ENCODE measurements at regions not wholly inside any gene's neighbourhood (a gene's known extent, or its start where the extent isn't known, plus 50 kb on each side); places are given as distances from the start of the nearest gene placed in this dataset.

DNA sequence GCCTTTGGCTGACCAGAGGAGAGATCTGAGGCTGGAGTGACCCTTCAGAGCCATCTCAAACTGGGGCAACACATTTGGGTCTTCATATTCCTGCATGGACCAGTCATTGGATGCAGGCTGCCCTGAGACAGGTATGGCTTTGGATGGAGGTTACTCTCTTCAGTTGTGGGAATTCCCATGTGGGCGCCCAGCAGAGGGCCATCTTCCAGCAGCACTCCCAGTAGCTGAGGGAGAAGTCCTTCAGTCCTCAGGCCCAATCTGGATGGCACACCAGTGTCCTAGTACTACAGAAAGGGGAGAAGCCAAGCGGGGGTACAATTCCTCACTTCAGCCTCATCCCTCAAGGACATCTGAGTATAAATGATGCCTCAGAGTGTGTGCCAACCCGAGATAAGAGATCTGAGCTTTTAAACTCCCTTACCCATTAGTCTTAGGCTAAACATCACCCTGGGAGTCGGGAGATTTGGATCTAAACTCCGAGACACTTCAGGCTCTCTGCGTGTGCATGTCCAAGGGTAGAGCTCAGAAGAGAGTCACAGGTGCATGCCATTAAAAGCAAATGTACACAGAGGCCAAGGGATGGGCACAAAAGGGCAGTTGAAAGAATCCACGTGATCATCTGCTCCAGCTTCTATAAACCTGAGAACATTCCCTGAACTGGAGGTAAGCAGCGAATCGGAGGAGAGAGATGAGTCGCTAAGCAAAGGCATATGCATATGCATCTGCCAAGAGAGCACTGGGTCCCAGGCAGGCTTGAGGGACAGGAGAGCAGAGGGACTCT lies 204.6 kb downstream of the CD83 start:
- no peak for TF ChIP-seq ZNF184 (tag by site-specific recombination; IDR thresholded peaks at IDR 0.05)
- no peak for TF ChIP-seq ZNF404 (tag by site-specific recombination; IDR thresholded peaks at IDR 0.05)
- TF ChIP-seq ZNF660 (tag by site-specific recombination; IDR thresholded peaks at IDR 0.05) = no peak
- TF ChIP-seq, protein P1, sequence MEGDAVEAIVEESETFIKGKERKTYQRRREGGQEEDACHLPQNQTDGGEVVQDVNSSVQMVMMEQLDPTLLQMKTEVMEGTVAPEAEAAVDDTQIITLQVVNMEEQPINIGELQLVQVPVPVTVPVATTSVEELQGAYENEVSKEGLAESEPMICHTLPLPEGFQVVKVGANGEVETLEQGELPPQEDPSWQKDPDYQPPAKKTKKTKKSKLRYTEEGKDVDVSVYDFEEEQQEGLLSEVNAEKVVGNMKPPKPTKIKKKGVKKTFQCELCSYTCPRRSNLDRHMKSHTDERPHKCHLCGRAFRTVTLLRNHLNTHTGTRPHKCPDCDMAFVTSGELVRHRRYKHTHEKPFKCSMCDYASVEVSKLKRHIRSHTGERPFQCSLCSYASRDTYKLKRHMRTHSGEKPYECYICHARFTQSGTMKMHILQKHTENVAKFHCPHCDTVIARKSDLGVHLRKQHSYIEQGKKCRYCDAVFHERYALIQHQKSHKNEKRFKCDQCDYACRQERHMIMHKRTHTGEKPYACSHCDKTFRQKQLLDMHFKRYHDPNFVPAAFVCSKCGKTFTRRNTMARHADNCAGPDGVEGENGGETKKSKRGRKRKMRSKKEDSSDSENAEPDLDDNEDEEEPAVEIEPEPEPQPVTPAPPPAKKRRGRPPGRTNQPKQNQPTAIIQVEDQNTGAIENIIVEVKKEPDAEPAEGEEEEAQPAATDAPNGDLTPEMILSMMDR (tag by site-specific recombination; IDR thresholded peaks at IDR 0.05) = peak; percentile 47
- TF ChIP-seq ZNF146 (tag by site-specific recombination; IDR thresholded peaks at IDR 0.05) = no peak
- TF ChIP-seq, protein P2, sequence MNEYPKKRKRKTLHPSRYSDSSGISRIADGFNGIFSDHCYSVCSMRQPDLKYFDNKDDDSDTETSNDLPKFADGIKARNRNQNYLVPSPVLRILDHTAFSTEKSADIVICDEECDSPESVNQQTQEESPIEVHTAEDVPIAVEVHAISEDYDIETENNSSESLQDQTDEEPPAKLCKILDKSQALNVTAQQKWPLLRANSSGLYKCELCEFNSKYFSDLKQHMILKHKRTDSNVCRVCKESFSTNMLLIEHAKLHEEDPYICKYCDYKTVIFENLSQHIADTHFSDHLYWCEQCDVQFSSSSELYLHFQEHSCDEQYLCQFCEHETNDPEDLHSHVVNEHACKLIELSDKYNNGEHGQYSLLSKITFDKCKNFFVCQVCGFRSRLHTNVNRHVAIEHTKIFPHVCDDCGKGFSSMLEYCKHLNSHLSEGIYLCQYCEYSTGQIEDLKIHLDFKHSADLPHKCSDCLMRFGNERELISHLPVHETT (tag by site-specific recombination; IDR thresholded peaks at IDR 0.05) = no peak
- no peak for TF ChIP-seq MYNN (tag by site-specific recombination; IDR thresholded peaks at IDR 0.05; ENCODE audit: borderline replicate concordance)
- no peak for TF ChIP-seq ZNF560 (tag by site-specific recombination; IDR thresholded peaks at IDR 0.05; ENCODE audit: borderline replicate concordance)
- TF ChIP-seq ZNF558 (tag by site-specific recombination; IDR thresholded peaks at IDR 0.05) = no peak
- TF ChIP-seq ZNF121 (tag by site-specific recombination; IDR thresholded peaks at IDR 0.05) = no peak
- no peak for TF ChIP-seq ZFP41 (tag by site-specific recombination; IDR thresholded peaks at IDR 0.05; ENCODE audit: borderline replicate concordance)
- no peak for TF ChIP-seq ZNF138 (tag by site-specific recombination; IDR thresholded peaks at IDR 0.05; ENCODE audit: borderline replicate concordance)
- TF ChIP-seq, protein P3, sequence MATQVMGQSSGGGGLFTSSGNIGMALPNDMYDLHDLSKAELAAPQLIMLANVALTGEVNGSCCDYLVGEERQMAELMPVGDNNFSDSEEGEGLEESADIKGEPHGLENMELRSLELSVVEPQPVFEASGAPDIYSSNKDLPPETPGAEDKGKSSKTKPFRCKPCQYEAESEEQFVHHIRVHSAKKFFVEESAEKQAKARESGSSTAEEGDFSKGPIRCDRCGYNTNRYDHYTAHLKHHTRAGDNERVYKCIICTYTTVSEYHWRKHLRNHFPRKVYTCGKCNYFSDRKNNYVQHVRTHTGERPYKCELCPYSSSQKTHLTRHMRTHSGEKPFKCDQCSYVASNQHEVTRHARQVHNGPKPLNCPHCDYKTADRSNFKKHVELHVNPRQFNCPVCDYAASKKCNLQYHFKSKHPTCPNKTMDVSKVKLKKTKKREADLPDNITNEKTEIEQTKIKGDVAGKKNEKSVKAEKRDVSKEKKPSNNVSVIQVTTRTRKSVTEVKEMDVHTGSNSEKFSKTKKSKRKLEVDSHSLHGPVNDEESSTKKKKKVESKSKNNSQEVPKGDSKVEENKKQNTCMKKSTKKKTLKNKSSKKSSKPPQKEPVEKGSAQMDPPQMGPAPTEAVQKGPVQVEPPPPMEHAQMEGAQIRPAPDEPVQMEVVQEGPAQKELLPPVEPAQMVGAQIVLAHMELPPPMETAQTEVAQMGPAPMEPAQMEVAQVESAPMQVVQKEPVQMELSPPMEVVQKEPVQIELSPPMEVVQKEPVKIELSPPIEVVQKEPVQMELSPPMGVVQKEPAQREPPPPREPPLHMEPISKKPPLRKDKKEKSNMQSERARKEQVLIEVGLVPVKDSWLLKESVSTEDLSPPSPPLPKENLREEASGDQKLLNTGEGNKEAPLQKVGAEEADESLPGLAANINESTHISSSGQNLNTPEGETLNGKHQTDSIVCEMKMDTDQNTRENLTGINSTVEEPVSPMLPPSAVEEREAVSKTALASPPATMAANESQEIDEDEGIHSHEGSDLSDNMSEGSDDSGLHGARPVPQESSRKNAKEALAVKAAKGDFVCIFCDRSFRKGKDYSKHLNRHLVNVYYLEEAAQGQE (tag by site-specific recombination; IDR thresholded peaks at IDR 0.05) = no peak
- TF ChIP-seq ZNF324 (tag by site-specific recombination; IDR thresholded peaks at IDR 0.05) = no peak
